Liver (tissue), 8 donors: ENCODE measurements at regions not wholly inside any gene's neighbourhood (a gene's known extent, or its start where the extent isn't known, plus 50 kb on each side); places are given as distances from the start of the nearest gene placed in this dataset.

ENCODE experiments used
- DNase-seq: peaks from one replicate; pipeline ENCODE4 v3.0.0-alpha.2; 2017; ENCODE audit warnings: low spot score
- H3K27ac ChIP-seq, 2 donors: one replicate each; pipeline ENCODE4 v1.7.0; 2013; ENCODE audit warnings: inconsistent platforms in 2 of 2, low read length in 2 of 2, control low read depth in 1 of 2, low read depth in 1 of 2, mild to moderate bottlenecking in 1 of 2
- H3K27me3 ChIP-seq, 4 donors: one replicate each; pipeline versions ENCODE4 v1.6.1 to v1.7.0; 2013; ENCODE audit warnings: low read length in 3 of 4, inconsistent platforms in 1 of 4, mild to moderate bottlenecking in 1 of 4, moderate library complexity in 1 of 4; ENCODE audit not compliant: control insufficient read depth in 4 of 4, insufficient read depth in 4 of 4
- H3K36me3 ChIP-seq, 4 donors: one replicate each; pipeline versions ENCODE4 v1.6.1 to v1.7.0; 2013; ENCODE audit warnings: low read length in 3 of 4, mild to moderate bottlenecking in 3 of 4, low read depth in 1 of 4, moderate library complexity in 1 of 4; ENCODE audit not compliant: control insufficient read depth in 4 of 4, insufficient read depth in 3 of 4
- H3K4me1 ChIP-seq, 4 donors: one replicate each; pipeline versions ENCODE4 v1.6.1 to v1.7.0; 2013; ENCODE audit warnings: low read length in 3 of 4, mild to moderate bottlenecking in 3 of 4, moderate library complexity in 1 of 4; ENCODE audit not compliant: control insufficient read depth in 4 of 4, insufficient read depth in 4 of 4
- H3K4me3 ChIP-seq, 3 donors: one replicate each; pipeline versions ENCODE4 v1.6.1 to v1.7.0; 2013; ENCODE audit warnings: low read length in 3 of 3, control low read depth in 1 of 3, low read depth in 1 of 3, mild to moderate bottlenecking in 1 of 3
- H3K9ac ChIP-seq, 2 donors: one replicate each; pipeline ENCODE4 v1.7.0; 2013; ENCODE audit warnings: low read length in 2 of 2, mild to moderate bottlenecking in 2 of 2, moderate library complexity in 2 of 2, control low read depth in 1 of 2, low read depth in 1 of 2
- H3K9me3 ChIP-seq, 4 donors: one replicate each; pipeline versions ENCODE4 v1.6.1 to v1.7.0; 2013; ENCODE audit warnings: low read length in 3 of 4; ENCODE audit not compliant: control insufficient read depth in 4 of 4
- CTCF ChIP-seq: fragments of 150-350 bp; IDR thresholded peaks from 2 replicates; pipeline ENCODE4 v1.5.1; 2017; ENCODE audit warnings: improper control_type of control experiment, low read depth, low read length; ENCODE audit not compliant: missing input control
- EGR1 ChIP-seq, 2 donors: IDR thresholded peaks; 2 replicates each; pipeline ENCODE4 v1.6.1; 2016 to 2018; ENCODE audit warnings: antibody characterized with exemption in 2 of 2, low read depth in 2 of 2
- FOXA1 ChIP-seq: IDR thresholded peaks from 2 replicates; pipeline ENCODE4 v1.6.1; 2016; ENCODE audit warnings: antibody characterized with exemption
- FOXA2 ChIP-seq: IDR thresholded peaks from 2 replicates; pipeline ENCODE4 v1.6.1; 2016; ENCODE audit warnings: antibody characterized with exemption
- GABPA ChIP-seq, 2 donors: IDR thresholded peaks in 1 of 2; conservative IDR thresholded peaks in 1 of 2; 2 replicates each; pipeline ENCODE4 v1.6.1; 2016; ENCODE audit warnings: antibody characterized with exemption in 2 of 2, mild to moderate bottlenecking in 1 of 2, moderate library complexity in 1 of 2
- HNF4A ChIP-seq, 2 donors: conservative IDR thresholded peaks; 2 replicates each; pipeline ENCODE4 v1.6.1; 2016; ENCODE audit warnings: antibody characterized with exemption in 2 of 2, mild to moderate bottlenecking in 2 of 2
- HNF4G ChIP-seq: IDR thresholded peaks from 2 replicates; pipeline ENCODE4 v1.6.1; 2016; ENCODE audit warnings: antibody characterized with exemption
- JUND ChIP-seq, 2 donors: IDR thresholded peaks; 2 replicates each; pipeline ENCODE4 v1.6.1; 2016; ENCODE audit warnings: antibody characterized with exemption in 2 of 2
- MAX ChIP-seq: IDR thresholded peaks from 2 replicates; pipeline ENCODE4 v1.6.1; 2016; ENCODE audit warnings: antibody characterized with exemption
- NR2F2 ChIP-seq: IDR thresholded peaks from 2 replicates; pipeline ENCODE4 v1.6.1; 2016; ENCODE audit warnings: antibody characterized with exemption
- RAD21 ChIP-seq, 2 donors: IDR thresholded peaks; 2 replicates each; pipeline ENCODE4 v1.6.1; 2016; ENCODE audit warnings: antibody characterized with exemption in 2 of 2, mild to moderate bottlenecking in 2 of 2
- REST ChIP-seq: IDR thresholded peaks from 2 replicates; pipeline ENCODE4 v1.6.1; 2016; ENCODE audit warnings: antibody characterized with exemption, mild to moderate bottlenecking
- RXRA ChIP-seq, 2 donors: IDR thresholded peaks; 2 replicates each; pipeline ENCODE4 v1.6.1; 2017 to 2018; ENCODE audit warnings: antibody characterized with exemption in 2 of 2, mild to moderate bottlenecking in 1 of 2
- SP1 ChIP-seq: IDR thresholded peaks from 2 replicates; pipeline ENCODE4 v1.6.1; 2018; ENCODE audit warnings: antibody characterized with exemption, mild to moderate bottlenecking
- TAF1 ChIP-seq: conservative IDR thresholded peaks from 2 replicates; pipeline ENCODE4 v1.6.1; 2016; ENCODE audit warnings: antibody characterized with exemption, mild to moderate bottlenecking
- YY1 ChIP-seq: IDR thresholded peaks from 2 replicates; pipeline ENCODE4 v1.6.1; 2016; ENCODE audit warnings: antibody characterized with exemption, mild to moderate bottlenecking
- ZBTB33 ChIP-seq: IDR thresholded peaks from 2 replicates; pipeline ENCODE4 v1.6.1; 2016; ENCODE audit warnings: antibody characterized with exemption
- WGBS: extraction: QIAGEN DNeasy Blood & Tissue Kit; methylation state at CpG from one replicate; pipeline ENCODE4 v1.1.7; 2013; 5-methylcytosine and 5-hydroxymethylcytosine counted together
- TF ChIP-seq, protein P1 (sequence below): IDR thresholded peaks from 2 replicates; pipeline ENCODE4 v1.6.1; 2016; ENCODE audit warnings: antibody characterized with exemption
- donor health status: healthy.
- donor health status: healthy.
- donor health status: healthy.
- donor health status: healthy.
- donor health status: healthy.

GRCh38 chr3:64985072-64985471 is 297.3 kb upstream of the ADAMTS9 start:
- Histone ChIP-seq H3K4me1 (no peaks in the 10 kb centered on the region), H3K27ac (no peak overlapping the region), H3K27me3 (no peaks in the 10 kb centered on the region), H3K36me3 (no peaks in the 10 kb centered on the region), H3K4me3 (no peak overlapping the region), H3K9me3 (no peaks in the 10 kb centered on the region), H3K9ac (no peak overlapping the region)
- TF ChIP-seq RXRA (IDR thresholded peaks at IDR 0.05) (no peak), FOXA2 (no peak), FOXA1 (no peak), REST (no peak), YY1 (no peak), NR2F2 (no peak), ZBTB33 (no peak), HNF4G (no peak), SP1 (no peak), TAF1 (no peak), MAX (no peak), EGR1 (IDR thresholded peaks at IDR 0.05; ENCODE audit: low read depth in 2 of 2) (no peak), CTCF (no peak), RAD21 (IDR thresholded peaks at IDR 0.05) (no peak), HNF4A (conservative IDR thresholded peaks at IDR 0.05) (no peak), JUND (IDR thresholded peaks at IDR 0.05) (no peak), GABPA (IDR thresholded peaks at IDR 0.05 in 1 of 2, conservative IDR thresholded peaks at IDR 0.05 in 1 of 2) (no peak)
- TF ChIP-seq, protein P1, sequence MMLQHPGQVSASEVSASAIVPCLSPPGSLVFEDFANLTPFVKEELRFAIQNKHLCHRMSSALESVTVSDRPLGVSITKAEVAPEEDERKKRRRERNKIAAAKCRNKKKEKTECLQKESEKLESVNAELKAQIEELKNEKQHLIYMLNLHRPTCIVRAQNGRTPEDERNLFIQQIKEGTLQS = no peak
- WGBS = 80% methylated on average over 2 of the region's 2 CpGs
- no peak for DNase-seq
